Spleen (tissue), 11 donors: ENCODE measurements at regions not wholly inside any gene's neighbourhood (a gene's known extent, or its start where the extent isn't known, plus 50 kb on each side); places are given as distances from the start of the nearest gene placed in this dataset.

Experiments used
- DNase-seq: peaks from one replicate; pipeline ENCODE4 v3.0.0-alpha.2; 2020
- H3K27ac ChIP-seq, 8 donors: fragments of 200-600 bp; sonication (generic) in 7 of 8; 1 replicate in 4 of 8; 2 replicates in 4 of 8; pipeline versions ENCODE4 v1.5.0 to v1.8.0; 2016 to 2021; ENCODE audit warnings: inconsistent platforms in 4 of 8, mild to moderate bottlenecking in 4 of 8, moderate library complexity in 1 of 8
- H3K27me3 ChIP-seq, 7 donors: fragments of 200-600 bp; sonication (generic) in 6 of 7; replicated peaks in 1 of 7; 1 replicate in 4 of 7; 2 replicates in 3 of 7; pipeline versions ENCODE4 v1.5.0 to v1.8.0; 2016 to 2021; ENCODE audit warnings: inconsistent platforms in 3 of 7, mild to moderate bottlenecking in 1 of 7
- H3K36me3 ChIP-seq, 6 donors: fragments of 200-600 bp; sonication (generic) in 5 of 6; 1 replicate in 4 of 6; 2 replicates in 2 of 6; pipeline versions ENCODE4 v1.5.0 to v1.8.0; 2016 to 2021; ENCODE audit warnings: inconsistent platforms in 2 of 6
- H3K4me1 ChIP-seq, 6 donors: fragments of 200-600 bp; sonication (generic) in 5 of 6; 1 replicate in 3 of 6; 2 replicates in 3 of 6; pipeline versions ENCODE4 v1.5.0 to v1.8.0; 2016 to 2021; ENCODE audit warnings: inconsistent platforms in 3 of 6
- H3K4me3 ChIP-seq, 8 donors: fragments of 200-600 bp; sonication (generic) in 7 of 8; 1 replicate in 4 of 8; 2 replicates in 4 of 8; pipeline versions ENCODE4 v1.5.0 to v1.8.0; 2016 to 2021; ENCODE audit warnings: inconsistent platforms in 4 of 8, mild to moderate bottlenecking in 4 of 8, moderate library complexity in 2 of 8
- H3K9me3 ChIP-seq, 8 donors: fragments of 200-600 bp; sonication (generic) in 7 of 8; 1 replicate in 4 of 8; 2 replicates in 4 of 8; pipeline versions ENCODE4 v1.5.0 to v1.8.0; 2016 to 2021; ENCODE audit warnings: inconsistent platforms in 4 of 8
- POLR2A ChIP-seq, 3 donors: fragments of 450-650 bp; IDR thresholded peaks; one replicate each; pipeline ENCODE4 v1.5.1; 2017; ENCODE audit warnings: antibody characterized with exemption in 3 of 3, mild to moderate bottlenecking in 1 of 3
- POLR2AphosphoS5 ChIP-seq, 3 donors: sonication (generic); formaldehyde crosslinking; IDR thresholded peaks; one replicate each; pipeline ENCODE4 v1.5.1; 2017; ENCODE audit warnings: antibody characterized with exemption in 3 of 3
- WGBS, 5 donors: extraction: QIAGEN DNeasy Blood & Tissue Kit in 3 of 5; methylation state at CpG; one replicate each; pipeline versions ENCODE4 v1.1.5 to v1.1.7; 2013 to 2018; 5-methylcytosine and 5-hydroxymethylcytosine counted together
- intact Hi-C: fragments of 100-400 bp; cut with DNase I; formaldehyde crosslinking; loops from one replicate; pipeline ENCODE4 v1.15.0; 2023; ENCODE audit warnings: low total_unique reads
- TF ChIP-seq, protein P1 (sequence below), 11 experiments: fragments of 200-600 bp in 7 of 11; fragments of 450-650 bp in 4 of 11; sonication (generic) in 4 of 11; IDR thresholded peaks in 8 of 11; conservative IDR thresholded peaks in 3 of 11; 1 replicate in 7 of 11; 2 replicates in 4 of 11; pipeline versions ENCODE4 v1.4.0 to v1.8.0; 2016 to 2021; ENCODE audit warnings: antibody characterized with exemption in 11 of 11, inconsistent platforms in 4 of 11, mild to moderate bottlenecking in 1 of 11
- donor health status: healthy with polysubstance abuse.
- donor health status: DM: no; HTN: no; CAD: no; lungs with moderate emphysema.
- donor health status: DM: no; HTN: no; CAD: no.
- donor health status: Bipolar disorder and iron deficiency.
- donor health status: healthy.
- donor health status: DM: no; HTN: no; CAD: no.
- donor health status: DM: yes; HTN: yes; CAD: no.

DNA sequence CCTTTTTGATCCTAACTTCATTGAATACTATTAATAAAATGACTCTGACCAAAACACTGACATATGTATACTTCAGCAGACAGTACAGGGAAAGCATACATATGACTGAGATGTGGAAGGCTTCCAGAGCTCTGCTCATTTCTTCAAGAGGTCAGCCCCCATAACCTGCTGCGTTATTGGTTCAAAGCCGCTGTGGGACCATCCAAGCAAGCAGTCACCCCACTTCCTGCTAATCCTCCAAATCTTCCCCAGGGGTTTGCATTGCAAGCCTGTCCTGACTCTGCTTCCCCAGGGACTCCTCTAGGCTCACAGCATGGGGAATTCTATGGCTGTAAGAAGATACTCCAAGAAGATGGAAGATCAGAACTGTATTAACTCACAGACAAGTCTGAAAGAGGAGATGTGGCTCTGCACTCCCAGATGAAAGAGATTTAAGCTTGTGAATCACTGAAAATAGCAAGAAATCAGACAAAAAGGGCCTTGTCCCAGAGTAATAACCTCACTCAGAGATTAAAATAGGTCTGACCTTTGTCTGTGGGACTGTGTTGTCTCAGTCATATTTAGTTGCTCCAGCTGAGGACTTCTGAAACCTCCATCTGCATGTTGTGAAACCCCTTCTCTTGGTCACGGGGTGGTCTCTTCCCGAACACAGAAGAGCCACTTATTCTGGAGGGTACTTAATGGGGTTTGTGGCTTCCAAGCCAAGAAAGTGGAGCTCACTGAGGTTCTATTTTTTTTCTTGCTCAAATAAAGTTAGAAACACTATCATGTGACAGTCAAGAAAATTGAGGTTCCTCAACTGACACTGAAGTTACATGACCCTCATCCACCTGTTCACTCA is 101.5 kb upstream of the MARCKS start:
- intact Hi-C loops: no loop called here
- DNase-seq: no peak
- H3K27ac ChIP-seq: peak overlapping the region in 3 of 8 donors; percentile 35 to 46 (median 46)
- 69 to 86% (median 74%) methylated on average over 4 of the region's 4 CpGs for WGBS, 5 donors
- no peak overlapping the region for H3K4me3 ChIP-seq
- TF ChIP-seq, protein P1, sequence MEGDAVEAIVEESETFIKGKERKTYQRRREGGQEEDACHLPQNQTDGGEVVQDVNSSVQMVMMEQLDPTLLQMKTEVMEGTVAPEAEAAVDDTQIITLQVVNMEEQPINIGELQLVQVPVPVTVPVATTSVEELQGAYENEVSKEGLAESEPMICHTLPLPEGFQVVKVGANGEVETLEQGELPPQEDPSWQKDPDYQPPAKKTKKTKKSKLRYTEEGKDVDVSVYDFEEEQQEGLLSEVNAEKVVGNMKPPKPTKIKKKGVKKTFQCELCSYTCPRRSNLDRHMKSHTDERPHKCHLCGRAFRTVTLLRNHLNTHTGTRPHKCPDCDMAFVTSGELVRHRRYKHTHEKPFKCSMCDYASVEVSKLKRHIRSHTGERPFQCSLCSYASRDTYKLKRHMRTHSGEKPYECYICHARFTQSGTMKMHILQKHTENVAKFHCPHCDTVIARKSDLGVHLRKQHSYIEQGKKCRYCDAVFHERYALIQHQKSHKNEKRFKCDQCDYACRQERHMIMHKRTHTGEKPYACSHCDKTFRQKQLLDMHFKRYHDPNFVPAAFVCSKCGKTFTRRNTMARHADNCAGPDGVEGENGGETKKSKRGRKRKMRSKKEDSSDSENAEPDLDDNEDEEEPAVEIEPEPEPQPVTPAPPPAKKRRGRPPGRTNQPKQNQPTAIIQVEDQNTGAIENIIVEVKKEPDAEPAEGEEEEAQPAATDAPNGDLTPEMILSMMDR (IDR thresholded peaks at IDR 0.05 in 8 of 11, conservative IDR thresholded peaks at IDR 0.05 in 3 of 11): no peak
- TF ChIP-seq POLR2A (IDR thresholded peaks at IDR 0.05) (no peak), POLR2AphosphoS5 (IDR thresholded peaks at IDR 0.05) (no peak)
- H3K27me3 ChIP-seq: no peaks in the 10 kb centered on the region
- peaks cover 0 to 26% (median 9%) of the 10 kb centered on the region in 6 donors for H3K4me1 ChIP-seq
- no peaks in the 10 kb centered on the region for H3K9me3 ChIP-seq
- no peaks in the 10 kb centered on the region for H3K36me3 ChIP-seq

DNA sequence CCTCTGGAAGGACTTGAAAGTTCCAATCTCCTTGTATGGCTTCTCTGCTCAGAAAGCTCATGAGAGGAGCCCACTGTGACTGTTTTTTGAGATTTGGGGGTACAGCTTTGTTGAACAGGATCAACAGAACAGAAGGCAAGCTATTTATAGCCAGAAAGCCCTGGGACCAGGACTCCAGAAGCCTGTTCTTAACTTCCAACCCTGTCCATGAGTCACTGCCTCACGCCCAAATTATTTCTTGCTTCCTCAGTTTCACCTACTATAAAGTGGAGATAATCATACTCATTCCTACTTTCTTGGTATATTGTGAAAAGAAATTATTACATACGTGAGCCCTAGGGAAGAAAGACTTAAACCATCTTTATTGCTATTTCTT is 100.9 kb upstream of the MARCKS start:
- 86 to 98% (median 93%) methylated on average over 2 of the region's 2 CpGs for WGBS, 5 donors
- Histone ChIP-seq H3K27ac (peak overlapping the region in 1 of 8 donors; percentile 46), H3K9me3 (no peaks in the 10 kb centered on the region), H3K4me3 (no peak overlapping the region), H3K36me3 (no peaks in the 10 kb centered on the region), H3K4me1 (peaks cover 0 to 26% (median 9%) of the 10 kb centered on the region in 6 donors), H3K27me3 (no peaks in the 10 kb centered on the region)
- no peak for TF ChIP-seq POLR2A (IDR thresholded peaks at IDR 0.05)
- TF ChIP-seq, protein P1 (IDR thresholded peaks at IDR 0.05 in 8 of 11, conservative IDR thresholded peaks at IDR 0.05 in 3 of 11): no peak
- TF ChIP-seq POLR2AphosphoS5 (IDR thresholded peaks at IDR 0.05): no peak
- intact Hi-C loops: no loop called here
- no peak for DNase-seq

DNA sequence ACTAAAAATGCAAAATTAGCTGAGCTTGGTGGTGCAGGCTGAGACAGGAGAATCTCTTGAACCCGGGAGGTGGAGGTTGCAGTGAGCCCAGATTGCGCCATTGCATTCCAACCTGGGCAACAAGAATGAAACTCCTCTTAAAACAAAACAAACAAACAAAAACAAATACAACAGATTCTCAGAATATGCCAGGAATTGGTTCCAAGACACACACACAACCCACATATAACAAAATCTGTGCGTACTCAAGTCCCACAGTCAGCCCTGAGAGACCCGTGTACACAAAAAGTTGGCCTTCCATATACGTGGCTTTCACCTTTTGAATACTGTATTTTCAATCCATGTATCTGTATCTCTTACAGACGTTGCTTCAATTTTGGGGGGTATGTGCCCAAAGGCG is 98.9 kb upstream of the MARCKS start:
- Histone ChIP-seq H3K9me3 (no peaks in the 10 kb centered on the region), H3K27me3 (no peaks in the 10 kb centered on the region), H3K4me3 (no peak overlapping the region), H3K4me1 (peaks cover 4 to 38% (median 18%) of the 10 kb centered on the region in 6 donors), H3K27ac (peak overlapping the region in 6 of 8 donors; percentile 29 to 73 (median 48)), H3K36me3 (no peaks in the 10 kb centered on the region)
- WGBS, 5 donors: 79 to 95% (median 81%) methylated on average over 7 of the region's 7 CpGs
- no peak for DNase-seq
- TF ChIP-seq POLR2A (IDR thresholded peaks at IDR 0.05) (no peak), POLR2AphosphoS5 (IDR thresholded peaks at IDR 0.05) (no peak)
- TF ChIP-seq, protein P1 (IDR thresholded peaks at IDR 0.05 in 8 of 11, conservative IDR thresholded peaks at IDR 0.05 in 3 of 11): no peak
- intact Hi-C loops: no loop called here

DNA sequence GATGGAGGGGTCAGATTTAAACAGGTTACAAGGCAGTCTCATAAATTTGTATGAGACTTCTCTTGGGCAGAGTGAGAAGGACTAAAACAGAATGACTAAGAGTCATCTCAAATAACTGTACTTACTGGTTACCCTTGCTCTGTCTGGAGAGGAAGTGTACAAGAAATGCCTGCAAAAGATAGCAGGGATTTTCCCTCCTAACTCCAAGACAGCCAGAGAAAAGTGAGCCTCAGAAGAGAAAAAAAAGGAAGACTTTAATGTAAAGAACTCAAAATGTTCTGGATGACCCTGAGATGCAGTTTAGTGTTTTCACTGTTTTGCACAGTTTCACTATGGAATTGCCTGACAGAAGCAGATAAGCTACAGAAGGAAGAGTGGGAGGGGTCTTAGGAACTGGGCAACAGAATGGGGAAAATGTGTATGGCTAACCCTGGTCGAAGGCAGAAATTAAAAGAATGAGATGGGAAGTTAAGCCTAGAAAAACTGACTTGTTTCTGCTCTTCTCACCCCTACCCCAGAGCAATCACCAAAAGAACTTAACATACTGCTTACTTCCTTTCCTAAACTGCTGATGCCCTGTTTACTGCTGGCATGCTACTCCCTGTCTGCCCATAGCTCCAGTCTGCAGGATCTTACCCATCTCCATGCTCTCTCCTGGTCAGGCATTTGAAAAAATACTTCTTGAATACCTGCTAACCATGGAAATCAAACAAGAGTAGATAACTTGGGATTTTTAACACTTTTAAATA is 98.1 kb upstream of the MARCKS start:
- no peaks in the 10 kb centered on the region for H3K27me3 ChIP-seq
- no peak for DNase-seq
- TF ChIP-seq, protein P1 (IDR thresholded peaks at IDR 0.05 in 8 of 11, conservative IDR thresholded peaks at IDR 0.05 in 3 of 11): no peak
- no peak for TF ChIP-seq POLR2A (IDR thresholded peaks at IDR 0.05)
- no peak for TF ChIP-seq POLR2AphosphoS5 (IDR thresholded peaks at IDR 0.05)
- no peaks in the 10 kb centered on the region for H3K9me3 ChIP-seq
- H3K4me3 ChIP-seq: no peak overlapping the region
- intact Hi-C loops: no loop called here
- H3K36me3 ChIP-seq: no peaks in the 10 kb centered on the region
- 20 to 44% (median 29%) methylated on average over 1 of the region's 1 CpG for WGBS, 5 donors
- peaks cover 4 to 46% (median 18%) of the 10 kb centered on the region in 6 donors for H3K4me1 ChIP-seq
- peak overlapping the region in 6 of 8 donors; percentile 29 to 73 (median 48) for H3K27ac ChIP-seq
